Neural cell (in vitro differentiated cells): ENCODE measurements at regions not wholly inside any gene's neighbourhood (a gene's known extent, or its start where the extent isn't known, plus 50 kb on each side); places are given as distances from the start of the nearest gene placed in this dataset.

ENCODE experiments used
- H2AFZ ChIP-seq: fragments of 200-600, 300-800 bp; sonication (generic), shearing (Covaris generic); 2 replicates; pipeline ENCODE4 v1.6.0; 2014; ENCODE audit warnings: low read depth, mild to moderate bottlenecking, antibody characterized with exemption, low read length, moderate library complexity
- H3F3A ChIP-seq: fragments of 200-600 bp; shearing (Covaris generic); 2 replicates; pipeline ENCODE4 v1.6.1; 2016; ENCODE audit warnings: mild to moderate bottlenecking, moderate library complexity, mixed read lengths, antibody characterized with exemption, low read length; ENCODE audit not compliant: insufficient read depth, poor library complexity, severe bottlenecking
- H3K27ac ChIP-seq: fragments of 200-600, 300-800 bp; sonication (generic), shearing (Covaris generic); 2 replicates; pipeline ENCODE4 v1.5.1; 2014; ENCODE audit warnings: mild to moderate bottlenecking, low read length, moderate library complexity
- H3K27me3 ChIP-seq: fragments of 300-800, 200-600 bp; sonication (generic), shearing (Covaris generic); 2 replicates; pipeline ENCODE4 v1.6.0; 2014; ENCODE audit warnings: mild to moderate bottlenecking, low read depth, low read length, moderate library complexity; ENCODE audit not compliant: insufficient read depth
- H3K36me3 ChIP-seq: fragments of 300-800, 200-600 bp; sonication (generic), shearing (Covaris generic); 2 replicates; pipeline ENCODE4 v1.5.1; 2014; ENCODE audit warnings: mild to moderate bottlenecking, antibody characterized with exemption, low read length, moderate library complexity; ENCODE audit not compliant: insufficient read depth
- H3K4me2 ChIP-seq: fragments of 300-800, 200-600 bp; sonication (generic), shearing (Covaris generic); 2 replicates; pipeline ENCODE4 v1.6.0; 2014; ENCODE audit warnings: mild to moderate bottlenecking, low read length
- H3K4me3 ChIP-seq: fragments of 300-800, 200-600 bp; sonication (generic), shearing (Covaris generic); 2 replicates; pipeline ENCODE4 v1.5.1; 2014; ENCODE audit warnings: mild to moderate bottlenecking, low read length, moderate library complexity
- H3K79me2 ChIP-seq: fragments of 200-600 bp; shearing (Covaris generic); replicated peaks from 2 replicates; pipeline ENCODE4 v1.6.0; 2014; ENCODE audit warnings: mild to moderate bottlenecking, low read length, moderate library complexity; ENCODE audit not compliant: insufficient read depth
- H3K9ac ChIP-seq: fragments of 300-800, 200-600 bp; sonication (generic), shearing (Covaris generic); 2 replicates; pipeline ENCODE4 v1.6.1; 2016; ENCODE audit warnings: mild to moderate bottlenecking, low read length, mixed read lengths
- H3K9me2 ChIP-seq: fragments of 200-600 bp; shearing (Covaris generic); 2 replicates; pipeline ENCODE4 v1.6.1; 2016; ENCODE audit warnings: mild to moderate bottlenecking, low read length, mixed read lengths; ENCODE audit not compliant: insufficient read depth
- H3K9me3 ChIP-seq: fragments of 200-600, 300-800 bp; sonication (generic), shearing (Covaris generic); 2 replicates; pipeline ENCODE4 v1.6.1; 2016; ENCODE audit warnings: mild to moderate bottlenecking, mixed run types, low read length, moderate library complexity, mixed read lengths
- H4K20me1 ChIP-seq: fragments of 200-600 bp; shearing (Covaris generic); 2 replicates; pipeline ENCODE4 v1.6.1; 2016; ENCODE audit warnings: mild to moderate bottlenecking, mixed run types; ENCODE audit not compliant: insufficient read depth
- CTCF ChIP-seq: fragments of 450-650 bp; IDR thresholded peaks from 2 replicates; pipeline ENCODE4 v1.5.1; 2014; ENCODE audit warnings: antibody characterized with exemption, mild to moderate bottlenecking, moderate library complexity; ENCODE audit not compliant: poor library complexity, severe bottlenecking
- EP300 ChIP-seq: fragments of 450-650 bp; conservative IDR thresholded peaks from 2 replicates; pipeline ENCODE4 v1.6.1; 2014; ENCODE audit warnings: antibody characterized with exemption, mild to moderate bottlenecking, moderate library complexity; ENCODE audit not compliant: poor library complexity, severe bottlenecking
- EZH2 ChIP-seq: fragments of 200-600, 300-800 bp; shearing (Covaris generic), sonication (generic); IDR thresholded peaks from 2 replicates; pipeline ENCODE4 v1.6.1; 2014; ENCODE audit warnings: antibody characterized with exemption, low read length, borderline replicate concordance, mild to moderate bottlenecking; ENCODE audit not compliant: insufficient read depth, poor library complexity, severe bottlenecking
- MXI1 ChIP-seq: fragments of 450-650 bp; conservative IDR thresholded peaks from 2 replicates; pipeline ENCODE4 v1.6.1; 2014; ENCODE audit warnings: antibody characterized with exemption, mild to moderate bottlenecking; ENCODE audit not compliant: poor library complexity, severe bottlenecking
- POLR2AphosphoS5 ChIP-seq: IDR thresholded peaks from 2 replicates; pipeline ENCODE4 v1.6.1; 2012
- RAD21 ChIP-seq: fragments of 450-650 bp; conservative IDR thresholded peaks from 2 replicates; pipeline ENCODE4 v1.6.1; 2014; ENCODE audit warnings: antibody characterized with exemption, mild to moderate bottlenecking, moderate library complexity
- SMC3 ChIP-seq: fragments of 450-650 bp; conservative IDR thresholded peaks from 2 replicates; pipeline ENCODE4 v1.6.1; 2014; ENCODE audit warnings: antibody characterized with exemption, mild to moderate bottlenecking, moderate library complexity; ENCODE audit not compliant: poor library complexity
- TAF1 ChIP-seq: IDR thresholded peaks from 2 replicates; pipeline ENCODE4 v1.6.1; 2012; ENCODE audit warnings: low read depth
- TF ChIP-seq, protein P1 (sequence below): IDR thresholded peaks from 2 replicates; pipeline ENCODE4 v1.6.1; 2012; ENCODE audit warnings: borderline replicate concordance

DNA sequence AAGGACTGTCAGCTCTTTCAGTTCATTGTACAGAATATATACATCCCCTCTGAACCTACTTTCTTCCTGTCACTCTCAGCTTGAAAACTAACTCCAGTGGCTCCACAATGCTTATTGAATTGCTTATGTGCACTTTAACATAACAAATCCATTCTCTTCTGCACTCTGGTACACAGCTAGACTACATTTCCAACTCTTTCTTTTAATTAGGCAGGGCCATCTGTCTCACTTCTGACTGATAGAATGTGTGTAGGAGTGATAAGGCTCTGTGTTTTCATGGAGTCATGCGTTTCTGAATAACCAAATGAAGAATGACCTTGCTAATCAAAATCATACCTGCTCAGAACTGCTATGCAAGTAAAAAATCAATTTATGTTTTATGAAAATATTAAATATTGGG is 278.5 kb upstream of the CCDC179 start:
- no peak overlapping the region for H3K4me3 ChIP-seq
- H3K27ac ChIP-seq: no peak overlapping the region
- TF ChIP-seq TAF1: no peak
- no peak for TF ChIP-seq RAD21
- TF ChIP-seq MXI1: no peak
- no peaks in the 10 kb centered on the region for H3K79me2 ChIP-seq
- no peaks in the 10 kb centered on the region for H3K9me2 ChIP-seq
- no peak overlapping the region for H3K4me2 ChIP-seq
- no peaks in the 10 kb centered on the region for H3K9me3 ChIP-seq
- H3K36me3 ChIP-seq: no peaks in the 10 kb centered on the region
- H3K9ac ChIP-seq: no peak overlapping the region
- H3K27me3 ChIP-seq: no peaks in the 10 kb centered on the region
- no peak overlapping the region for H2AFZ ChIP-seq
- H4K20me1 ChIP-seq: no peaks in the 10 kb centered on the region
- H3F3A ChIP-seq: no peaks in the 10 kb centered on the region

DNA sequence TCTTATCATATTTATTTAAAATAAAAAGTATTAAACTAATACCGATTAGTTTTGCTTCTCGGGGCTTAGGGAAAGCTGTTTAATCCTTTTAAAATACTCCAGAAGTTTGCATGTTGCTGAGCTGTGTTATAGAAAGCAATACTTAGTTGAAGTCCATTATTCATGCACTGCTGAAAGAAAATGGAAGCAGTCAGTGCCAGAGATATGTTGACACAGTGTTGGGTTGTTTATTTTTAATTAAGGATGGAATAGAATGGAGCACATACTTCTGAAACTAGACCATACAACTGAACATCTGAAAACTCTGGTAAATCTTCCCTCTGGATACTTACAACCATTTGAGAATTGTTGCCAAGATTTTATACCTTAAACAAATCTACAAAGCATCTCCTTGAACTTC is 282.7 kb upstream of the CCDC179 start:
- H3K4me3 ChIP-seq: no peak overlapping the region
- H2AFZ ChIP-seq: no peak overlapping the region
- no peaks in the 10 kb centered on the region for H3K27me3 ChIP-seq
- no peak overlapping the region for H3K9ac ChIP-seq
- no peaks in the 10 kb centered on the region for H3F3A ChIP-seq
- no peaks in the 10 kb centered on the region for H3K79me2 ChIP-seq
- no peak overlapping the region for H3K4me2 ChIP-seq
- TF ChIP-seq, protein P1, sequence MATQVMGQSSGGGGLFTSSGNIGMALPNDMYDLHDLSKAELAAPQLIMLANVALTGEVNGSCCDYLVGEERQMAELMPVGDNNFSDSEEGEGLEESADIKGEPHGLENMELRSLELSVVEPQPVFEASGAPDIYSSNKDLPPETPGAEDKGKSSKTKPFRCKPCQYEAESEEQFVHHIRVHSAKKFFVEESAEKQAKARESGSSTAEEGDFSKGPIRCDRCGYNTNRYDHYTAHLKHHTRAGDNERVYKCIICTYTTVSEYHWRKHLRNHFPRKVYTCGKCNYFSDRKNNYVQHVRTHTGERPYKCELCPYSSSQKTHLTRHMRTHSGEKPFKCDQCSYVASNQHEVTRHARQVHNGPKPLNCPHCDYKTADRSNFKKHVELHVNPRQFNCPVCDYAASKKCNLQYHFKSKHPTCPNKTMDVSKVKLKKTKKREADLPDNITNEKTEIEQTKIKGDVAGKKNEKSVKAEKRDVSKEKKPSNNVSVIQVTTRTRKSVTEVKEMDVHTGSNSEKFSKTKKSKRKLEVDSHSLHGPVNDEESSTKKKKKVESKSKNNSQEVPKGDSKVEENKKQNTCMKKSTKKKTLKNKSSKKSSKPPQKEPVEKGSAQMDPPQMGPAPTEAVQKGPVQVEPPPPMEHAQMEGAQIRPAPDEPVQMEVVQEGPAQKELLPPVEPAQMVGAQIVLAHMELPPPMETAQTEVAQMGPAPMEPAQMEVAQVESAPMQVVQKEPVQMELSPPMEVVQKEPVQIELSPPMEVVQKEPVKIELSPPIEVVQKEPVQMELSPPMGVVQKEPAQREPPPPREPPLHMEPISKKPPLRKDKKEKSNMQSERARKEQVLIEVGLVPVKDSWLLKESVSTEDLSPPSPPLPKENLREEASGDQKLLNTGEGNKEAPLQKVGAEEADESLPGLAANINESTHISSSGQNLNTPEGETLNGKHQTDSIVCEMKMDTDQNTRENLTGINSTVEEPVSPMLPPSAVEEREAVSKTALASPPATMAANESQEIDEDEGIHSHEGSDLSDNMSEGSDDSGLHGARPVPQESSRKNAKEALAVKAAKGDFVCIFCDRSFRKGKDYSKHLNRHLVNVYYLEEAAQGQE: no peak
- TF ChIP-seq RAD21 (no peak), EP300 (no peak), POLR2AphosphoS5 (no peak), EZH2 (no peak), CTCF (no peak), MXI1 (no peak), SMC3 (no peak)
- no peak overlapping the region for H3K27ac ChIP-seq
- H3K36me3 ChIP-seq: no peaks in the 10 kb centered on the region
- H4K20me1 ChIP-seq: no peaks in the 10 kb centered on the region
- H3K9me3 ChIP-seq: no peaks in the 10 kb centered on the region
- no peaks in the 10 kb centered on the region for H3K9me2 ChIP-seq

GRCh38 chr11:23151819-23152218 is 291.5 kb upstream of the CCDC179 start:
- Histone ChIP-seq H3K9ac (no peak overlapping the region), H2AFZ (no peak overlapping the region), H3K4me3 (no peak overlapping the region), H3F3A (peaks cover 3% of the 10 kb centered on the region), H3K4me2 (no peak overlapping the region), H3K27ac (no peak overlapping the region), H3K9me2 (no peaks in the 10 kb centered on the region), H4K20me1 (no peaks in the 10 kb centered on the region), H3K36me3 (no peaks in the 10 kb centered on the region), H3K9me3 (no peaks in the 10 kb centered on the region), H3K79me2 (no peaks in the 10 kb centered on the region), H3K27me3 (no peaks in the 10 kb centered on the region)
- TF ChIP-seq RAD21: no peak
- no peak for TF ChIP-seq CTCF
- no peak for TF ChIP-seq TAF1
- TF ChIP-seq POLR2AphosphoS5: no peak
- no peak for TF ChIP-seq EZH2
- no peak for TF ChIP-seq MXI1
- no peak for TF ChIP-seq EP300
- no peak for TF ChIP-seq SMC3
- TF ChIP-seq, protein P1: no peak
